ENCODE measurements at regions not wholly inside any gene's neighbourhood (a gene's known extent, or its start where the extent isn't known, plus 50 kb on each side); places are given as distances from the start of the nearest gene placed in this dataset.

DNA sequence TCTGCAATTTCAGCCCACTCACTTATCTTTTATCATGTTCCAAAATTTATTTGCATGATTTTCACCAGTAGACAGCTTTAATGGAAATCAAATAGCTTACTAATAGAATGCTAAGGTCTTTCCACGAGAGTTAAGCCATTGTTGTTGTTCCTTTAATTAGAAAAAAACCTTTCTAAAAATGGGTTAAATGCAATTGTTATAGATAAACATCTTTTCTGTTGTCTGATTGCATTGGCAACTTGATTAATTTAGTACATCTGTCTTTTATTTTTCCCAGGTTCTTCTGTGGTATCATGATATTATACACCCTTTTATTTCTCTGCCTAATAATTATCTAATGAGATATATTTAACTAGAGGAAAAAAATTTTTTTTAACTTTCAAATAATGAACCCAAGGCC, 487.6 kb upstream of the MBL2 start:
- no peak for DNase-seq (ENCODE audit: low read depth)
- no peak overlapping the region for H3K4me3 ChIP-seq (ENCODE audit: low read depth, low read length)
- TF ChIP-seq, protein P1, sequence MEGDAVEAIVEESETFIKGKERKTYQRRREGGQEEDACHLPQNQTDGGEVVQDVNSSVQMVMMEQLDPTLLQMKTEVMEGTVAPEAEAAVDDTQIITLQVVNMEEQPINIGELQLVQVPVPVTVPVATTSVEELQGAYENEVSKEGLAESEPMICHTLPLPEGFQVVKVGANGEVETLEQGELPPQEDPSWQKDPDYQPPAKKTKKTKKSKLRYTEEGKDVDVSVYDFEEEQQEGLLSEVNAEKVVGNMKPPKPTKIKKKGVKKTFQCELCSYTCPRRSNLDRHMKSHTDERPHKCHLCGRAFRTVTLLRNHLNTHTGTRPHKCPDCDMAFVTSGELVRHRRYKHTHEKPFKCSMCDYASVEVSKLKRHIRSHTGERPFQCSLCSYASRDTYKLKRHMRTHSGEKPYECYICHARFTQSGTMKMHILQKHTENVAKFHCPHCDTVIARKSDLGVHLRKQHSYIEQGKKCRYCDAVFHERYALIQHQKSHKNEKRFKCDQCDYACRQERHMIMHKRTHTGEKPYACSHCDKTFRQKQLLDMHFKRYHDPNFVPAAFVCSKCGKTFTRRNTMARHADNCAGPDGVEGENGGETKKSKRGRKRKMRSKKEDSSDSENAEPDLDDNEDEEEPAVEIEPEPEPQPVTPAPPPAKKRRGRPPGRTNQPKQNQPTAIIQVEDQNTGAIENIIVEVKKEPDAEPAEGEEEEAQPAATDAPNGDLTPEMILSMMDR (IDR thresholded peaks at IDR 0.05; ENCODE audit: insufficient read depth, low read depth, low read length) = no peak

DNA sequence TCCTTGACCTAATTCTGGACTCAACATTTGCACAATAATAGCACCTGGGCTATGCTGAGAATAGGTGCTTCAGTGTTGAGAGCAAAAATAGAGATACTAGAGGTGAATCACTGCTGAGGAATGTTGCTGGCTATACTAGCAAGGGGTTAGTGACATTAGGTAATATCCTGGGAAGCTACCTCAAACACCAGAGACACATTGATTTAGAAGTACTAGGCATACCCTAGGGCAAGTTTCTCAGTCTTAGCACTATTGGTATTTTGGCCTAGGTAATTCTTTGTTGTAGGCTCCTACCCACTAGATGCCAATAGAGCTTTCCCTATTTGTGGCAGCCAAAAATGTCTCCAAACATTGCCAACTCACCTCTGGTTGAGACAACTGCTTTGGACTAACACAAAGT, 484.0 kb upstream of the MBL2 start:
- TF ChIP-seq, protein P1 (IDR thresholded peaks at IDR 0.05; ENCODE audit: insufficient read depth, low read depth, low read length) = no peak
- H3K4me3 ChIP-seq (ENCODE audit: low read depth, low read length) = no peak overlapping the region
- DNase-seq (ENCODE audit: low read depth) = no peak

GRCh38 chr10:53255661-53256205, 483.1 kb upstream of the MBL2 start:
- no peak overlapping the region for H3K4me3 ChIP-seq (ENCODE audit: low read depth, low read length)
- no peak for DNase-seq (ENCODE audit: low read depth)
- TF ChIP-seq, protein P1 (IDR thresholded peaks at IDR 0.05; ENCODE audit: insufficient read depth, low read depth, low read length) = no peak

- H3K4me3 ChIP-seq (ENCODE audit: low read depth, low read length) = no peak overlapping the region
- TF ChIP-seq, protein P1 (IDR thresholded peaks at IDR 0.05; ENCODE audit: insufficient read depth, low read depth, low read length) = no peak
- no peak for DNase-seq (ENCODE audit: low read depth)
Measured at GRCh38 chr10:53253221-53253620, 480.6 kb upstream of the MBL2 start.

GRCh38 chr10:53239873-53240272, 467.3 kb upstream of the MBL2 start:
- no peak overlapping the region for H3K4me3 ChIP-seq (ENCODE audit: low read depth, low read length)
- TF ChIP-seq, protein P1 (IDR thresholded peaks at IDR 0.05; ENCODE audit: insufficient read depth, low read depth, low read length) = no peak
- no peak for DNase-seq (ENCODE audit: low read depth)

GRCh38 chr10:53236941-53237340, 464.4 kb upstream of the MBL2 start:
- TF ChIP-seq, protein P1 (IDR thresholded peaks at IDR 0.05; ENCODE audit: insufficient read depth, low read depth, low read length) = no peak
- DNase-seq (ENCODE audit: low read depth) = no peak
- no peak overlapping the region for H3K4me3 ChIP-seq (ENCODE audit: low read depth, low read length)

GRCh38 chr10:53233749-53234148, 461.2 kb upstream of the MBL2 start:
- no peak for DNase-seq (ENCODE audit: low read depth)
- TF ChIP-seq, protein P1 (IDR thresholded peaks at IDR 0.05; ENCODE audit: insufficient read depth, low read depth, low read length) = no peak
- no peak overlapping the region for H3K4me3 ChIP-seq (ENCODE audit: low read depth, low read length)
